AG09319 (cell line): ENCODE measurements at regions not wholly inside any gene's neighbourhood (a gene's known extent, or its start where the extent isn't known, plus 50 kb on each side); places are given as distances from the start of the nearest gene placed in this dataset.

Source experiments
- DNase-seq: peaks from one replicate; pipeline ENCODE4 v3.0.0-alpha.2; 2010; ENCODE audit warnings: low read depth; ENCODE audit errors: extremely low read depth
- CTCF ChIP-seq: IDR thresholded peaks from 2 replicates; pipeline ENCODE4 v1.5.1; 2011; ENCODE audit warnings: low read depth, mild to moderate bottlenecking, inconsistent platforms, low read length, moderate library complexity

GRCh38 chr6:113620386-113620785, 236.8 kb upstream of the MARCKS start:
- no peak for DNase-seq
- no peak for TF ChIP-seq CTCF

DNA sequence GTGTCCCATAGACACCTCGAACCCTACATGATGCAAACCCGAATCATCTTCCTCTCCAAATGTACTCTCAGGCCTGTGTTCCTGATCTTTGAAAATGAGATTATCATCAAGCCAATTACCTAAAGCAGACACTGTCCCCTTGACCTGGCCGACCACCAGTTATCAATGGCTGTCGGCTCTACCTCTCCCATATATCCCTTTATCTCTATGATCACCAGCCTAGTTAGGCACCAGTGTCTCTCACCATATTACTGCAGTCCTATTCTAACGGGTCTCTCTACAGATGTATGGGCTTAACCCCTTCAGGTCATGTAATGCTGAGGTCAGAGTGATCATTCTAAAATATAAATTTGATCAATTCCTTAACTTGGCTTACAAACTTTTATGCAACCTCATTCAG, 234.9 kb upstream of the MARCKS start:
- TF ChIP-seq CTCF: no peak
- no peak for DNase-seq

GRCh38 chr6:113623129-113623528, 234.0 kb upstream of the MARCKS start:
- DNase-seq: no peak
- no peak for TF ChIP-seq CTCF

- no peak for DNase-seq
- TF ChIP-seq CTCF: no peak
These were observed 231.3 kb upstream of the MARCKS start for GRCh38 chr6:113625850-113626249.

DNA sequence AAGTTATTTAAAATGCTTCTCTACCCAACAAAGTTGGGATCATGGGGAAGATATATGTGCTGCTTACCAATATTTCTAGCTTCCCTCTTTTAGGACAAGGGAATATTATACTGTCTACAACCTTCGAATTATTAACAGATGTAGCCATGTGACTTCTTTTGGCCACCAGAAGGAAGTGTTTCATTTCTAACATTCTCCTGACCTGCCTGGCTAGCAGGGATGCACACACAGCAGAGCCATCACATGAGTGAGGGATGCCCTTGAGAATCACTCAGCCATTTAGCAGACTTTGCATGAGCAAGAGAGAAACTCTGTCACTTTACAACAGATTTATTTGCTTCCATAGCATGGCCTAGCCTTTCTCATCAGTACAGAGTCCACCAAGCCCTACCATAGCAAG, 230.7 kb upstream of the MARCKS start:
- no peak for DNase-seq
- TF ChIP-seq CTCF: no peak

DNA sequence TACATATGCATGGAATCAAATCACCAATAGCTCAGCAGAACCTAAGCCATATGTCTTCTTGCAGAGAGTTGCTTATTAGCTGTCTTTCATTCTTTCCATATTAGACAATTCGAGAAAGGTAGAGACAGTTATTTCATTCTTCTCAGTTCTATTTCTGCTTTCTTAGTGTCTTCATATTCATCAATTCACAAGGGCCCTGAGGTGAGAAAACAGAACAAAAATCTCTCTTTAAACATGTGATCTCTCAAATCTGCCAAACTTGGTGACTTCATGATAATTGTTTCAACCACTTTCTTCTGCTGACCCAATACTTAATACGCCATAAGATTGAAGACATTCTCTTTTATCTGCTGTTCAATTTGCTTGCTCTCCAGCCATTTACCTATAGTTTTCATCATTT, 229.7 kb upstream of the MARCKS start:
- DNase-seq: no peak

GRCh38 chr6:113629256-113629655, 227.9 kb upstream of the MARCKS start:
- TF ChIP-seq CTCF: no peak
- no peak for DNase-seq

More for the DNA sequence above, 229.7 kb upstream of the MARCKS start:
- TF ChIP-seq CTCF: no peak
